ENCODE measurements at regions not wholly inside any gene's neighbourhood (a gene's known extent, or its start where the extent isn't known, plus 50 kb on each side); places are given as distances from the start of the nearest gene placed in this dataset.

DNA sequence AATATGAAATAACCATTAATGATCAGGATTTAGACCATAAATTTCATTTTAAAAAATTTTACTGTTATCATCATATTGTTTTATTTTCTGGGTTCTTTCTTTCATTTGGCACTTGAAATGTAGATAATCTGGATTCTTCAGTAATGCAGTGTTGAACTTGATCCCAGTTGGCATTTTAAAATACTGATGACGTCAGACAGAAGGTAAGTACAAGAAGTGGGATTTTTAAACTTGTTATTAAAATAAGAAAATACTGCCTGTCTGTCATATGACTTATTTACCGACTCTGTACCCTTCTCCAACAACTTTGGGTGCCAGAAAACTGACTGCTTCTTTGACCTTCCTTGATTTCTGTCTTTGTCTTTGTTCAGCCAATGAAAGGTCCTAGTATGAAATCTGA, 415.1 kb upstream of the NEGR1 start:
- Histone ChIP-seq H3K9me3 (ENCODE audit: control extremely low read depth in 1 of 3, control insufficient read depth in 2 of 3, insufficient read depth in 1 of 3, low read length in 2 of 3) (peaks cover 0 to 3% (median 0%) of the 10 kb centered on the region in 3 donors), H3K9ac (ENCODE audit: low read length) (no peak overlapping the region), H2AFZ (ENCODE audit: insufficient read depth, low read depth, low read length, poor library complexity, severe bottlenecking) (no peak overlapping the region), H3K4me1 (ENCODE audit: control insufficient read depth in 2 of 2, insufficient read depth in 2 of 2, low read length in 2 of 2) (no peaks in the 10 kb centered on the region), H4K20me1 (ENCODE audit: control insufficient read depth, insufficient read depth, low read length, poor library complexity, severe bottlenecking) (no peaks in the 10 kb centered on the region), H3K27me3 (replicated peaks in 1 of 4; ENCODE audit: control extremely low read depth in 1 of 4, control insufficient read depth in 3 of 4, insufficient read depth in 4 of 4, low read length in 3 of 4) (no peaks in the 10 kb centered on the region), H3K79me2 (ENCODE audit: control insufficient read depth, insufficient read depth, low read length) (no peaks in the 10 kb centered on the region), H3K27ac (ENCODE audit: low read length in 2 of 2) (no peak overlapping the region), H3K4me3 (ENCODE audit: control extremely low read depth in 1 of 5, extremely low read depth in 1 of 5, insufficient read depth in 1 of 5, low read depth in 2 of 5, low read length in 4 of 5) (no peak overlapping the region), H3K4me2 (replicated peaks; ENCODE audit: low read depth, low read length, poor library complexity, severe bottlenecking) (no peak overlapping the region), H3K36me3 (replicated peaks in 1 of 2; ENCODE audit: control extremely low read depth in 1 of 2, control insufficient read depth in 1 of 2, extremely low read depth in 1 of 2, insufficient read depth in 2 of 2, low read length in 1 of 2) (no peaks in the 10 kb centered on the region)
- CTCF ChIA-PET, result no interaction called here
- Mint-ChIP-seq H3K4me3 (no peak overlapping the region), H3K27me3 (no peaks in the 10 kb centered on the region), H3K9me3 (ENCODE audit: insufficient read depth) (peaks cover 5% of the 10 kb centered on the region), H3K27ac (no peak overlapping the region), H3K4me1 (no peaks in the 10 kb centered on the region)
- POLR2A ChIA-PET, result no interaction called here
- intact Hi-C loops (cut with micrococcal nuclease), result no loop called here
- no peak for DNase-seq
- no CpG with 5 or more reads among the region's 2 CpGs for WGBS (ENCODE audit: insufficient coverage)
- no peak for TF ChIP-seq EZH2 (IDR thresholded peaks at IDR 0.05; ENCODE audit: borderline replicate concordance, insufficient read depth, low read depth, low read length, poor library complexity, severe bottlenecking)
- TF ChIP-seq, protein P1, sequence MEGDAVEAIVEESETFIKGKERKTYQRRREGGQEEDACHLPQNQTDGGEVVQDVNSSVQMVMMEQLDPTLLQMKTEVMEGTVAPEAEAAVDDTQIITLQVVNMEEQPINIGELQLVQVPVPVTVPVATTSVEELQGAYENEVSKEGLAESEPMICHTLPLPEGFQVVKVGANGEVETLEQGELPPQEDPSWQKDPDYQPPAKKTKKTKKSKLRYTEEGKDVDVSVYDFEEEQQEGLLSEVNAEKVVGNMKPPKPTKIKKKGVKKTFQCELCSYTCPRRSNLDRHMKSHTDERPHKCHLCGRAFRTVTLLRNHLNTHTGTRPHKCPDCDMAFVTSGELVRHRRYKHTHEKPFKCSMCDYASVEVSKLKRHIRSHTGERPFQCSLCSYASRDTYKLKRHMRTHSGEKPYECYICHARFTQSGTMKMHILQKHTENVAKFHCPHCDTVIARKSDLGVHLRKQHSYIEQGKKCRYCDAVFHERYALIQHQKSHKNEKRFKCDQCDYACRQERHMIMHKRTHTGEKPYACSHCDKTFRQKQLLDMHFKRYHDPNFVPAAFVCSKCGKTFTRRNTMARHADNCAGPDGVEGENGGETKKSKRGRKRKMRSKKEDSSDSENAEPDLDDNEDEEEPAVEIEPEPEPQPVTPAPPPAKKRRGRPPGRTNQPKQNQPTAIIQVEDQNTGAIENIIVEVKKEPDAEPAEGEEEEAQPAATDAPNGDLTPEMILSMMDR (IDR thresholded peaks at IDR 0.05), result no peak
- no peak for ATAC-seq (ENCODE audit: low read depth)

GRCh38 chr1:72693899-72694298, 411.6 kb upstream of the NEGR1 start:
- WGBS (ENCODE audit: insufficient coverage), result 44% methylated on average over 1 of the region's 1 CpG
- Mint-ChIP-seq H3K4me3 (no peak overlapping the region), H3K9me3 (ENCODE audit: insufficient read depth) (peaks cover 5% of the 10 kb centered on the region), H3K4me1 (no peaks in the 10 kb centered on the region), H3K27ac (no peak overlapping the region), H3K27me3 (no peaks in the 10 kb centered on the region)
- H3K27me3 ChIP-seq (replicated peaks in 1 of 4; ENCODE audit: control extremely low read depth in 1 of 4, control insufficient read depth in 3 of 4, insufficient read depth in 4 of 4, low read length in 3 of 4), result no peaks in the 10 kb centered on the region
- no peak for DNase-seq
- ATAC-seq (ENCODE audit: low read depth), result no peak
- no peak overlapping the region for H3K4me3 ChIP-seq (ENCODE audit: control extremely low read depth in 1 of 5, extremely low read depth in 1 of 5, insufficient read depth in 1 of 5, low read depth in 2 of 5, low read length in 4 of 5)
- ChIA-PET POLR2A (no interaction called here), CTCF (no interaction called here)
- intact Hi-C loops (cut with micrococcal nuclease), result no loop called here
- no peak overlapping the region for H3K4me2 ChIP-seq (replicated peaks; ENCODE audit: low read depth, low read length, poor library complexity, severe bottlenecking)
- no peak overlapping the region for H3K27ac ChIP-seq (ENCODE audit: low read length in 2 of 2)
- H2AFZ ChIP-seq (ENCODE audit: insufficient read depth, low read depth, low read length, poor library complexity, severe bottlenecking), result no peak overlapping the region
- H3K79me2 ChIP-seq (ENCODE audit: control insufficient read depth, insufficient read depth, low read length), result no peaks in the 10 kb centered on the region
- no peaks in the 10 kb centered on the region for H3K4me1 ChIP-seq (ENCODE audit: control insufficient read depth in 2 of 2, insufficient read depth in 2 of 2, low read length in 2 of 2)
- peaks cover 0 to 3% (median 0%) of the 10 kb centered on the region in 3 donors for H3K9me3 ChIP-seq (ENCODE audit: control extremely low read depth in 1 of 3, control insufficient read depth in 2 of 3, insufficient read depth in 1 of 3, low read length in 2 of 3)
- H4K20me1 ChIP-seq (ENCODE audit: control insufficient read depth, insufficient read depth, low read length, poor library complexity, severe bottlenecking), result no peaks in the 10 kb centered on the region
- no peak overlapping the region for H3K9ac ChIP-seq (ENCODE audit: low read length)
- no peaks in the 10 kb centered on the region for H3K36me3 ChIP-seq (replicated peaks in 1 of 2; ENCODE audit: control extremely low read depth in 1 of 2, control insufficient read depth in 1 of 2, extremely low read depth in 1 of 2, insufficient read depth in 2 of 2, low read length in 1 of 2)
- TF ChIP-seq EZH2 (IDR thresholded peaks at IDR 0.05; ENCODE audit: borderline replicate concordance, insufficient read depth, low read depth, low read length, poor library complexity, severe bottlenecking), result no peak
- TF ChIP-seq, protein P1 (IDR thresholded peaks at IDR 0.05), result no peak

Data from B cell (primary cell).